Sigmoid colon (tissue), 4 donors: ENCODE measurements at regions not wholly inside any gene's neighbourhood (a gene's known extent, or its start where the extent isn't known, plus 50 kb on each side); places are given as distances from the start of the nearest gene placed in this dataset.

ENCODE experiments used
- CTCF ChIP-seq, 4 experiments: fragments of 450-650 bp in 3 of 4; fragments of 200-600 bp in 1 of 4; IDR thresholded peaks; one replicate each; pipeline ENCODE4 v1.5.1; 2016 to 2019; ENCODE audit warnings: antibody characterized with exemption in 4 of 4, mild to moderate bottlenecking in 3 of 4, moderate library complexity in 2 of 4
- EP300 ChIP-seq, 4 donors: sonication (generic); formaldehyde crosslinking; IDR thresholded peaks; one replicate each; pipeline ENCODE4 v1.6.1; 2017; ENCODE audit warnings: antibody characterized with exemption in 4 of 4
- POLR2A ChIP-seq, 2 donors: fragments of 450-650 bp; IDR thresholded peaks; one replicate each; pipeline ENCODE4 v1.6.1; 2016; ENCODE audit warnings: antibody characterized with exemption in 2 of 2, mild to moderate bottlenecking in 2 of 2, moderate library complexity in 2 of 2
- POLR2AphosphoS5 ChIP-seq, 4 donors: sonication (generic); formaldehyde crosslinking; IDR thresholded peaks; one replicate each; pipeline ENCODE4 v1.6.1; 2017; ENCODE audit warnings: antibody characterized with exemption in 4 of 4

GRCh38 chr7:142337054-142338001 is 79.5 kb upstream of the PRSS58 start:
- TF ChIP-seq CTCF (IDR thresholded peaks at IDR 0.05) (no peak), POLR2A (IDR thresholded peaks at IDR 0.05) (no peak), POLR2AphosphoS5 (IDR thresholded peaks at IDR 0.05) (no peak), EP300 (IDR thresholded peaks at IDR 0.05) (no peak)
